ENCODE measurements at regions not wholly inside any gene's neighbourhood (a gene's known extent, or its start where the extent isn't known, plus 50 kb on each side); places are given as distances from the start of the nearest gene placed in this dataset.
A peak's percentile ranks its signal among the peaks of the same experiment; 100 is the strongest.
"Not testable (repeated sequence)": the region's sequence is repeated elsewhere in the genome, so short reads cannot be mapped to it uniquely, and the experiment has no call there.

DNA sequence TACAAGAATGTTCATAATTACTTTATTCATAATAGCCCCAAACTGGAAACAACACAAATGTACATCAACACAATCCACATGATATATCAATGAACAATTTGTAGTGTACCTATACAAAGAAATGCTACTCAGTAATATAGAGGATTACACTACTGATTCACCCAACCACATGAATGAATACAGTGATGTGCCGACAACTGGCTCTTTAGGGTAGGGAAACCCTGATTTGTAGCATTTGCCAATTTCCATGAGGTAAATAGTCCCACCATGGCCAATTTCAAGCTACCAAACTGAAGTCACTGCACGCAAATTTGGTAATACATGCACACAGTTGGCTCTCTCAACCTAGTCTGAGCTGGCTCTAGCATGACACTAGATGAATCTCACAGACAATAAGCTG lies 190.4 kb upstream of the KRR1 start:
- H3K4me3 ChIP-seq (ENCODE audit: low read depth, low read length): no peak overlapping the region

DNA sequence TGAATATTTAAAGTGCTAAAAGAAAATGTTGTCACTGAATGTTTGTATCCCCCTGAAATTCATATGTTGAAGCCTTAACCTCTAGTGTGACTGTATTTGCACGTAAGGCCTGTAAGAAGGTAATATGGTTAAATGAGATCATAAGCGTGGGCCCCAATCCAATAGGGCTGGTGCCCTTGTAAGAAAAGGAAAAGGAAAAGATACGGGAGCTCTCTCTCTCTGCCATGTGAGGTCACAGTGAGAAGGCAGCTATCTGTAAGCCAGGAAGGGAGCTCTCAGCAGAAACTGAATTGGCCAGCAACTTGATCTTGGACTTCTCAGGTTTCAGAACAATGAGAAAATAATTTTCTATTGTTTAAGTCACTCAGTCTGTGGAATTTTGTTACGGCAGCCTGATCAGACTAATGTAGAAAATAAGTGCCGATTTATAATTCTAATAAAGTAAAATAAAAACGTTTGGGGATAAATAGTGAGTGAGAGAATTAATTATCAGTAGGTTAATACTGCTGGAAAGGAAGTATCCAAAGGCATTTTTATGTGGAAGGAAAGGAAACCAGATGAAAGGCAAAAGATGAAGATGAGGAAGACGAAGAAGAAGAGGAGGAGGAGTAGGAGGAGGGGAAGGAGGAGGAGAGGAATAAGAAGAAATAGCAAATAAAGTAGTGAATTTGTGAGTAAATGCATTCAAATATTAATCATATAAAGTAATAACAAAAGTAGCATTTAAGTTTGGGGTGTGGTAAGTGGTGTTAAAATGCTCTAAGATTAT lies 188.5 kb upstream of the KRR1 start:
- no peak for DNase-seq (ENCODE audit: low read depth)

More for the DNA sequence above, 190.4 kb upstream of the KRR1 start:
- no peak for DNase-seq (ENCODE audit: low read depth)

DNA sequence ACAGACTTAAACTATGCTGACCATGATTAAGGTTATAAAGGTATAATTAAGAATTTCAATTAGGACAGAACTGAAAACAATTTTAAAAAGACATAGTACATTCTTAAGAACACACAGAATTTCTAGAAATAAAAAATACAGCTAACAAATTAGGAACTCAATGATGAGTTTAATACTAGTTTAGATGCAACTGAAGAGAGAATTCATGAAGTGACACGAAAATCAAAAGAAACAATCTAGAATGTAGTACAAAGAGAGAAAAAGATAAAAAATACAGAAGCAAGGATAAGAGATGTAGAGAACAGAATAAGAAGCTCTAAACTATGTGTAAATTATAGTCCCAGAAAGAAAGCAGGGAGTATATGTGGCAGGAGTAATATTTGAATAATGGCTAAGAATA lies 187.8 kb upstream of the KRR1 start:
- DNase-seq (ENCODE audit: low read depth): no peak
- H3K4me3 ChIP-seq (ENCODE audit: low read depth, low read length): no peak overlapping the region

More for the DNA sequence above, 188.5 kb upstream of the KRR1 start:
- H3K4me3 ChIP-seq (ENCODE audit: low read depth, low read length): no peak overlapping the region

DNA sequence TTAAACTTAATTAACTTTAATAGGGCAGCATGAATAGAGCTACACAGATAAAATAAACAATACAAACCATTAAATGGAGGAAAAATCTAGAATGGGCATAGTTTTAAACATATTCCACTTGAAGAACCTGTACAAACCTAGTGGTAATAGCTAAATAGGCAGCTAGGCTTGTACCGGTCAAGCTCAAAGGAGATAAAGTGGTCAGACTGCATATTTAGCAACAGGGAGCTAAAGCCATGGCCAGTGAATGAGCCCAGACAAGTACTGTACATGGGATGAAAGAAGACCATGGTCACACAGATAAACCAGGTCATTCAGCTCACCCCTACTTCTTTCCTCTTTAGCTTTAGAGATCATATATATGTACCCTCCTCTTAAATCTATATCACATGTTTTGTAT lies 186.6 kb upstream of the KRR1 start:
- no peak for DNase-seq (ENCODE audit: low read depth)
- no peak overlapping the region for H3K4me3 ChIP-seq (ENCODE audit: low read depth, low read length)

DNA sequence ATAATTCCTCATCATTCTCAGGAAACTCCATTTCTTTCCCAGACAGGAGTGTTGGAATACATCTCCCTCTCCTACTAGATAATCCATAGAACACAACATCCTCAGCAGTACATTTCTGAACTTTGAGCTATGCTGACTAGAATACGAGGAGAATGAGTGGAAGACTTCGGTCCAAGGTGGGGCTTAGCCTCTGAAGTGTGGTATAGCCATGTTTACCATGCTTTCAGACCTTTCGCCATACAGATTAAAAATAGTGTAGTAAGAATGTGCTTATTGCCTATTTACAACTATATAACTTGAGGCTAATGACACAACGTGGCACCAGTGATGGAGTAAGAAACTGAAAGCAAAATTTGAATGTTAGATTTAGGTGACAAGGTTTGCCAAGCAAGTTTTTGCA lies 184.5 kb upstream of the KRR1 start:
- H3K4me3 ChIP-seq (ENCODE audit: low read depth, low read length): no peak overlapping the region
- DNase-seq (ENCODE audit: low read depth): no peak

DNA sequence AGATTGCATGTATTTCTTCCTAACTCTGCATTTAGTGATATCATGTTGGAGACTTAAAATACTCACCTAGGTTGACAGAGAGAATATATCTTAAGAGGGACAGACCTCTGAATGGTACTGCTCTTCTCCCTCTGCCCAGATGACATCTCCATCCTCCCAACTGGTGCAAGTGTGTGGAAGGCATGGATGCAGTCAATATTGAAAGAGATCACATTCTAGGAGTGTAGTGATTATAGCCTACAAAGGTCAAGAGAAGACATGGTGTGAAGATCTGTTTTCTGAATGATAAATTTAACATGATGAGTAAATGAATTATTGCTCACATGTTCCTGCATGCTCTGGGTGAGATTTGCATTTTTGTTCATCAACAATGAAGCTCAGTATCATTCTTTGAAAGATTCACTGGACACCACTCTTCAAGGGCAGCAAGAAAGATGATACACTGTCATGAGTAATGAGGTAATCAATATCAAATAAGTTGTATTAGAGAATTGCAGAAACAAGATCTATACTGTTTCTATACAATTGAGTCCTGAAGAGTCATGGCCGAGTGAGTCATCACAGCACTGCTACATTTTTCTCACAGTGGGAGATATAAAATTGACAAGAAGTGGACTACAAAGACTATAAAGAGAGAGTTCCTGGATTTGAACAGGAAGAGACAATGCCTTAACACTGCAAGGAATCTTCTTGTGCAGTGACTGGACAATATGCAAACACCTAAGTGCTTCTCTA lies 183.3 kb upstream of the KRR1 start:
- no peak overlapping the region for H3K4me3 ChIP-seq (ENCODE audit: low read depth, low read length)
- DNase-seq (ENCODE audit: low read depth): peak; percentile 53

DNA sequence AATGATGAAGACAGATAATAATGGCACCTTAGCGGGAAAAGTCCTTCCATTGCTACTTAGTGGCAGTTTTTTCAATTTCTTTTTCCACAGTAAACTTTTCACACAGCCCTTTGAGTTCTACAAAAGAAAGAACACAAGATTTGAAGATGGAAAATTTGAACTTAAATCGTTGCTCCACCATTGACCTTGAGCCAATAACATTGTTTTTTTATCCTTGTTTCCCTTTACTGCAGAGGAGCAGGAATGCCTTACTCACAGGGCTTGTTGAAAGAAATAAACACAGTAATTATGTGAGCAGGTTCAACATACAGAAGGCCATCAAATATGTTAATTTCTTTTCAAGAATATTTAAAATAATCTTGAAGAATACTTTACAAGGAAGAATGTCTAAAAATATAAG lies 181.5 kb upstream of the KRR1 start:
- DNase-seq (ENCODE audit: low read depth): peak; percentile 41

DNA sequence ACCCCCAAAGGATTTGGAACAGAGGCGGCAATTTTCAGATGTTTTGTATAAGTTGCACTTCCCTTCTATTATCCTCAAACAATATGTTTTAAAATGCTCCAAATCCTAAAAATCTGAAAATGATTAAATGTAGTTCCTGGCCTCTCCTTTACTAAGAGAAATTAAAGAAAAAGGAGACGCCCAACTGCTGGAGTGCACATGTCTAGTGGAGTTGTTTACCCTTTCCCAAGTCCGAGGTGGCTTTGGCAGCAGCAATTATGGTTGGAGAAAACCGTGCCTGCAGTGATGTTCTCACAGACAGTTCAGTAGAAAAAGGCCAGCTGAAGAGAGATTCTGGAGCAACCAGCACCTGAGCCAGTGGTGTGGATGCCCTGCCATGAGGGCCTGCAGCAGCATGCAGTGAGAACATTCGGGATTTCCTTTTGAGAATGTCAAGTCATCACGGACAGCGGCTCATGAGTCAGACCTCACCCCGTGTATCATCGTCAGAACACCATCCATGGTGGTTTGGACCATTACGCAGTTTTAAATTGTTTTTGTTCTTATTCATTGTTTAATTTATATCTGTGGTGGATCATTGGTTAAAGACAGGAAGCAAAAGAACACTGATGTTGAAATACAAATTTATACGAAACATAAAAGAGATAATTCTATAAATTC lies 179.0 kb upstream of the KRR1 start:
- peak; percentile 100 for DNase-seq (ENCODE audit: low read depth)
- H3K4me3 ChIP-seq (ENCODE audit: low read depth, low read length): no peak overlapping the region

More for the DNA sequence above, 181.5 kb upstream of the KRR1 start:
- H3K4me3 ChIP-seq (ENCODE audit: low read depth, low read length): no peak overlapping the region

DNA sequence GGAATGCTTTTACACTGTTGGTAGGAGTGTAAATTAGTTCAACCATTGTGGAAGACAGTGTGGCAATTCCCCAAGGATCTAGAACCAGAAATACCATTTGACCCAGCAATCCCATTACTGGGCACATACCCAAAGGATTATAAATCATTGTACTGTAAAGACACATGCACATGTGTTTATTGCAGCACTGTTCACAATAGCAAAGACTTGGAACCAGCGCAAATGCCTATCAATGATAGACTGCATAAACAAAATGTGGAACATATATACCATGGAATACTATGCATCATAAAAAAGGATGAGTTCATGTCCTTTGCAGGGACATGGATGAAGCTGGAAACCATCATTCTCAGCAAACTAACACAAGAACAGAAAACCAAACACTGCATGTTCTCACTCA lies 174.8 kb upstream of the KRR1 start:
- peak; percentile 63 for DNase-seq (ENCODE audit: low read depth)
- H3K4me3 ChIP-seq (ENCODE audit: low read depth, low read length): not testable (repeated sequence)

DNA sequence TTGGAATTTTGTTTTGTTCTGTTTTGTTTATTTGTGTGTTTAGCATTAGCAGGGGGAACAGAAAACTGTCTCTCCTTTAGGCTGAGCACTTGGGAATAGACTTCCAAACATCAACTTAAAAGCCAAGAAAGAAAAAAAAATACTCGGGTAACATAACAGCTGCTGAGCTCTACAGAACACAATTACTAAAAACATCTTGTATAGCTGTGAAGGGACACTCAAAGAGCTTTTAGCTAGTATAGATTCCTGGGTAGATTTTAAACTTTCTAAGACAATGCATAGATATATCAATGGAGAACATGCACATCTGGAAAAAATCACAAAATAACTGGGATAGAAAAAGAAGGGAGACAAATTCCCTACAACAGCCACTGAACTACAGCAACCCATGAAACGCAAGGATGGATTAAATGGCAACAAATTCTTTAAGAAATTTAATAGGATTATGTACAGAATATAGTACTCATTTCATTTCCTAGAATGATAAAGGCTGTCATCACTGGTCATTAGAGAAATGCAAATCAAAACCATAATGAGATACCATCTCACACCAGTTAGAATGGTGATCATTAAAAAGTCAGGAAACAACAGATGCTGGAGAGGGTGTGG lies 174.3 kb upstream of the KRR1 start:
- no peak overlapping the region for H3K4me3 ChIP-seq (ENCODE audit: low read depth, low read length)
- DNase-seq (ENCODE audit: low read depth): no peak

DNA sequence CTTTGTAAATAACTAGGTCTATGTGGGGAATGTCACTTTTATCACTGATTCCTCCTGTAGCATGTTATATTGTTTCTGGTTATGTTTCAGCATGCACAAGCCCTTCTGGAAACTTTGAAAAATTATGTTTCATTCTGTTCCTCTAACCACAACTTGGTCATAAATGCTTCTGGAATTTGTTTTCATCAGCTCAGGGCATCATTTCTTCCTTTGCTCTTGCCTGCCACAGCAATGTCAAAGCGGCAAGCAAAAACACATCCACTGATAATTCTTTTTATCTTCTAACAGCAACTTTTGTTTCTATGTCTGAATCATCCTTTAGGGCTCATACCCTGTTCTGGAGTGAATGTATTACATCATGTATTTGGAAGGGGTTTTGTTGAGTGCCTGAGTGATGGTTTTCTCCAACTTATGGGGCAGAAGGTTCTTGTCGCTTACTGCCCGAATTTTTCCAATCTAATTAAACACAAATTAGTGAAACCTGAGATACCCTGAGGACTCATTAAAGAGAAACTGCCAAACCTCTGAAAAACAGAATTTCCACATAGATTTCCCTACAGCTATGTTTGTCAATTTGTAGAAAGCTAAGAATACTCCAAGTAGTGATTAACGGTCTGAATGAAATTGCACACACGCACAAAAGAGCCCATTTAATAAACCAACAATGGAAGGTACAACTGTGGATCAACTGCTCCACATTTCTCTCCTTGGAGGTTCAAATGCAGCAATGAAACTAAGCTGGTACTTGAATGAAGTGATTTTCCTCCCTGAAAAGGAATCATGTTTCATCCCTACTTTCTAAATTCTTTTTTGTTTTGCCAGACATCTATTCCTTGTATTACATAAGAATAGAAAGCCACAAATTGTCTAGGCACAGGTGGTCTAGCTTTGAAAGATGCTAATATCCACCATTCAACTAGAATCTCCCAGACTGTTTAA lies 173.5 kb upstream of the KRR1 start:
- no peak overlapping the region for H3K4me3 ChIP-seq (ENCODE audit: low read depth, low read length)
- peak; percentile 71 for DNase-seq (ENCODE audit: low read depth)

DNA sequence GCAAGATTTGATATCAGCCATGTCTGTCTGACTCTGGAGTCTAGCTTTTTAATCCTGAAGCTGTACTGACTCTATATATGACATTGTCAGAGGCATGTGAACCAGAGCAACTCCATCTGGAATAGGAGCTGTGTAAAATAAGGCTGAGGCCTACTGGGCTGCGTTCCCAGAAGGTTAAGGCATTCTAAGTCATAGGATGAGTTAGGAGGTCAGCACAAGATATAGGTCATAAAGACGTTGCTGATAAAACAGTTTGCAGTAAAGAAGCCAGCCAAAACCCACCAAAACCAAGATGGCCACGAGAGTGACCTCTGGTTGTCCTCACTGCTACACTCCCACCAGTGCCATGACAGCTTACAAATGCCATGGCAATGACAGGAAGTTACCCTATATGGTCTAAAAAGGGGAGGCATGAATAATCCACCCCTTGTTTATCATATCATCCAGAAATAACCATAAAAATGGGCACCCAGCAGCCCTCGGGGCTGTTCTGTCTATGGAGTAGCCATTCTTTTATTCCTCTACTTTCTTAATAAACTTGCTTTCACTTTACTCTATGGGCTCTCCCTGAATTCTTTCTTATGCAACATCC lies 172.7 kb upstream of the KRR1 start:
- H3K4me3 ChIP-seq (ENCODE audit: low read depth, low read length); DNase-seq (ENCODE audit: low read depth): not testable (repeated sequence)

DNA sequence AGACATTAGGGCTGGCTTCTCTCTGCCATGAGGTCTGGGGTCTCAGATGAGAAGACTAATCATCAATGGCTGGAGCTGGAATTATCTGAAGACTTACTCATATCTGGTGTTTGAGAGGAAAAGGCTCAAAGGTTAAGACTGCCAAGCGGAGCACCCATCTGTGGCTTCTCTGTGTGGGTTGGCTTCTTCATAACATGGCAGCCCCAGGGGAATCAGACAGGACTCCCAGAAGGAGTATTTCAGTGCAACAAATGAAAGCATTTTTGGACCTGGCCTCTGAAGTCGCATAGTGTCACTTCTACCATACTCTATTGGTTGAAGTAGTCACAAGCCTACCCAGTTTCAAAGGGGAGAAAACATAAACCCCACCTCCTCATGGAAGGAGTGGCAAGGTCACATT lies 171.8 kb upstream of the KRR1 start:
- H3K4me3 ChIP-seq (ENCODE audit: low read depth, low read length): no peak overlapping the region

DNA sequence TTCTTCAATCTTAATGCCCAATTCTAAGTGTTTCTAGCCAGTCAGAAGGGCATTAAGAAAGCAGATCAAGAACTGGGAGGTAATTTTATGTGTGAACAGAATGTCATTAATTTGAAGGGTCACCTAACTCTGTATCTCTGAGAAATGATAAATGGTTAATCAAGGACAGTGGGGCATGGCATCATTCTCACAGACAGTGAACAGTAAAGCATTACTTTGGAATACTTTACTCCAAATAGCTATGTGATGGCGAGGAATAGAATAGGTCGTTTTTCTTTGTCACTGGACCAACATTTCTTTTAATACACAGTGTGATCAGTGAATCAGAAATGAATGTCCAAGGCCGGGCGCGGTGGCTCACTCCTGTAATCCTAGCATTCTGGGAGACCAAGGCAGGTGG lies 166.1 kb upstream of the KRR1 start:
- no peak for DNase-seq (ENCODE audit: low read depth)
- H3K4me3 ChIP-seq (ENCODE audit: low read depth, low read length): no peak overlapping the region

More for the DNA sequence above, 171.8 kb upstream of the KRR1 start:
- DNase-seq (ENCODE audit: low read depth): no peak

DNA sequence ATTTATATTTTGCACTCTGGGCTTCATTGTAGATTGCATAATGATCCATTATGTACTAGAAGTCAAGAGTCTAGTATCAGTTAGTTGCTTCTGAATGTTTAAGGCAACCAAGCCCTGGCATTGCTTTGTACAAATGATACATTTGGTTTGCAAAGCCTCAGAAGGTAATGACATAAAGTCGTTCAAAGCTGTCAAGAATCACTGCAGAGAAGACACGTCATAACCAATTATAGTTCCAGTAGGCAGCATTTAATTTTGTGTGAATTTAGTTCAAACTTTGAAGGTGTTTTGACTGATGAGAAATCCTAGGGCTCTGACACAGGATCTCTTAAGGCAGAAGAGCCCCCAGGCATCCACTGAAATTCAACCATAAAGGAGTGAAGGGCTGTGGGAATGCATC lies 163.0 kb upstream of the KRR1 start:
- no peak for DNase-seq (ENCODE audit: low read depth)
- no peak overlapping the region for H3K4me3 ChIP-seq (ENCODE audit: low read depth, low read length)

DNA sequence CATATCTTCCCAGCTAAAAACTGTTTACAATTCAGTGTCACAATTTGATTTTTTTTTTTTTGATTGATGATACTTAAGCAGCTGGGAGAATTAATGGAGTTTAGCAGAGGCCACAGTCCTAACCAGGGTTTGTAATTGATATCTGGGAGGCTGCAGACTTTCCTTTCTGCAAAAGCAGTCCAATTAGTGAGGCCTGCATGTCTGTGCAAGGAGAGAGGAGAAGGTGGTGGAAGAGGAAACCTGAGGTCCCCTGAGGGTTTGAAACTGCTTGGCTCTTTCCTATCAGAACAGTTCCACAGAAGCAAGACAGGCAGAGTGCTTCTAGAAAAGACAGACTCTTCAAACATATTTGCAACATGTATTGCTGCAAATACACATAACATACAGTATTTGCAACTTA lies 160.8 kb upstream of the KRR1 start:
- no peak overlapping the region for H3K4me3 ChIP-seq (ENCODE audit: low read depth, low read length)
- DNase-seq (ENCODE audit: low read depth): no peak

DNA sequence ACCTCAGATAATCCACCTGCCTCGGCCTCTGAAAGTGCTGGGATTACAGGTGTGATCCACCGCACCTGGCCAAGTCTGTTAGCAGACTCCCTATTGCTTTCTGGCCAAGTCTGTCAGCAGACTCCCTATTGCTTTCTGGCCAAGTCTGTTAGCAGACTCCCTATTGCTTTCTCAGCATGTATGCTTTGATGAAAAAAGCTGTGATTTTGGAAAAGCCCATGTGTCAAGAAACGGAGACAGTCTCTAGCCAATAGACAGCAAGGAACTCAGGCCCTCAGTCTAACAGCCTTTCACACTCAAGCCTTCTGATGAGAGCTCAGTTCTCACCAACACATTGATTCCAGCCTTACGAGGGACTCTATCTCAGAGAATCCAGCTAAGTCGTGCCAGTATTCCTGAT lies 158.8 kb upstream of the KRR1 start:
- no peak for DNase-seq (ENCODE audit: low read depth)

DNA sequence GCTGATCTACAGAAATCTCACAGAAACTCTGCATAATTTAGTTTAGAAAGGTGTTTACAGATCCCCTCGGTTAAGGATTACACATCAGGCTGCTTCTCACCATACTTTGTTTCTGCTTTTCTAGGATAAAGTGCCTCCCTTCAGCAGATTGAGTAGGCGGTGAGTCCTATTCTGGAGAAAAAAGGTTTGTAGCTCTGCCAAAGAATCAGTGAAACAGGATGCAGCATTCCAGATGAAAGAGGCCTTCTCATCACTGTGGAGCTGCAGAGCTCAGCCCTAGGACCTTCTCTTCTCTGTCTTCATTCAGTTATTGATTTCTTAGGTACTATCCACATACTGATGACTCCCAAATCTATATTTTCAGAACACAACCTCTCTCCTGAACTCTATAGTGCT lies 155.5 kb upstream of the KRR1 start:
- H3K4me3 ChIP-seq (ENCODE audit: low read depth, low read length): no peak overlapping the region
- DNase-seq (ENCODE audit: low read depth): peak; percentile 69

More for the DNA sequence above, 158.8 kb upstream of the KRR1 start:
- H3K4me3 ChIP-seq (ENCODE audit: low read depth, low read length): no peak overlapping the region
